GM18867 (cell line): ENCODE measurements at regions not wholly inside any gene's neighbourhood (a gene's known extent, or its start where the extent isn't known, plus 50 kb on each side); places are given as distances from the start of the nearest gene placed in this dataset.

Source experiments
- ATAC-seq: cut with Tn5 transposase; IDR thresholded peaks from one replicate; pipeline ENCODE4 v1.9.1; 2021; ENCODE audit warnings: mild to moderate bottlenecking, moderate library complexity; ENCODE audit not compliant: unreplicated experiment

DNA sequence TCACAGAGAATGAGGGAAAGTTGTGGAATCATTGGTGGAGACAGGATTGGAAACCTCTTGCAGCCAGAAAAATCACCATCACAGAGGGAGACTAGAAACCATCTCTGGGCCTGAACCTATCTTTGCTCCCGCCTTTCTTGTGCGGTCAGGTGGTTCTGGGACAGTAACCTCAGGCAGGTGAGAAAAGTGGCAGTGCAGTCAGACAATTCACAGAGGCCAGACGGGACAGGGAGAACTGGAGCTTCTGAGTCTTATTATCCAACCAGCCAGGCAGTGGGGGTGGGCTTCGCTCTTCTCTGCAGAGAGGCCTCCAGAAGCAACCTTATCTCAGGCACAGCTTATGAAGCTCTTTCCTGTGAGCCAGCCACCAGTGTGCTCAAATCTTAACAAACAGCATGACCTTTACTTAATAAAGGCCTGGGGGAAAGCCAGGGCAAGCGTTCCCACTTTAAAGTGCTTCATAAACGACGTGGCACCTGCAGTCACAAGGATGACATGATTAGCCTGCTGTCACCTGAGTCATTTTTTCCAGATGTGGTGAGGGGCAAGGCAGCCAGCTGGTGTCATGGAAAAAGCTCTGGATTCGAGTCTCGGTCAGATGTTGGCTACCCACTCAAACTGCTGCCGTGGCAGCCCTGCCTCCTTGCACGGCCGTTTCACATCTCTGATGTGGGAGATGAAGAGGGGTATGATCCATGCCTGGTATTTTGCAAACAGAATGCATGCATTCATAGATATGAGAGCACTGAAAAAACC, 109.7 kb downstream of the B3GNT2 start:
- ATAC-seq: no peak

DNA sequence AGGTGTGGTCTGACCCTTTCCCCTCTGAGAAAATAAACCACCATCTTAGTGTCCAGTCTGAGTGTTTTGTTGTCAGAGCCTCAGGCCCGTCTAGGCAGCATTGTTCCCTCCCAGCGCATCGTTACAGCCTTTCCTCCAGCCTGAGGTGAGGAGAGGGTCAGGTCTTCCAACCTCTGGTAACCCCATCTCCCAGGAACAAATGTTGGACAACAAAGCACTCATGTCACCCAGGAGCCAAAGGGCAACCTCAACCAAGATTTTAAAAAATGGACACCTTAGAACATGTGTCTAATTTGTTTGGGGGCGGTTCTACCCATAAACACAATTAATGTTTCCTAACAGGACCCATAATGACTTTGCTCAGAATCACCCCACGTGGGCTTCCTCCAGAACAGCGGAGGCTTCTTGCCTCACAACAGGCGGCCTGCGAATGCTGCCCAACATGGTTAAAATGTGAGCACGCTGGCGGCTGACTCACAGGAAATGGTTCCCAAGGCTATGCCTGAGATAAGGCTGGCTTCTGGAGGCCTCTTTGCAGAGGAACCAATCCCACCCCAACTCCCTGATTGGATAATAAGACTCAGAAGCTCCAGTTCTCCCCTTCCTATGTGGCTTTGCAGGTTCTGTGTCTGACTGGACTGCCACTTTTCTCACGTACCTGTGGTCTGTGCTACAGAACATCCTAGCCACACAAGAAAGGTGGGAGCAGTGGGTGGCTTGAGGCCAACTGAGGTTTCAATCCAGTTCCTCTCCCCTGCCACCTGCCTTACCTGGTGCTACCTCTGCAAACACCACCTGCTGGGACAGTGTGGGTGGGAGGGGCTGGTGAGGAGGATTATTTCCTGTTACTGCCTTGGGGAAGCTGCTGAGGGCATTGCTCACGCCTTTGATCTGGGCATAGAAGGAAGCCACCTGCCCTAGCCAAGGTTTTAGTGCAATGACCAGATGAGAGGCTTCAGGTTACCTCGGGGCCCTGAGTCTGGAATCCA, 108.8 kb downstream of the B3GNT2 start:
- no peak for ATAC-seq

- no peak for ATAC-seq
Observed at GRCh38 chr2:62303788-62304187, 107.9 kb downstream of the B3GNT2 start.

- ATAC-seq: no peak
Observed at GRCh38 chr2:62302631-62303435, 106.9 kb downstream of the B3GNT2 start.

DNA sequence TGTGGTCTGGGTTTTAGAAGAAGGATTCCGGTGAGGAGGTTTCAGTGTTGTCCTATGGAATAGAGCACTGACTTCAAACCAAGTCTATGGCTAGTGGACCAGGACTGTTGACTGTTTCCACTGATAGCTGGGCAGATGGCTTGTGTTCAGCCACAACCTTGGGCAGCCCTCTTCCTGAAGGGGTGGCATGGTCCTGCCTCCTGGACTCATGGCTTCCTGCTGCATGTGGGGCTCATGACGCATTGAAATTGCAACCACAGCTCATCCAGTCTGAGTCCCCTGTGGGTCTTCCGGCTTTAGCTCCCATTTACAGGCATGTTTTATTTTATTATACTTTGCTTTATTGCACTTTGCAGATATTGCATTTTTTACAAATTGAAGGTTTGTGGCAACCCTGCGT, 105.0 kb downstream of the B3GNT2 start:
- no peak for ATAC-seq

- ATAC-seq: no peak
Observed at GRCh38 chr2:62297624-62298010, 101.7 kb downstream of the B3GNT2 start.

DNA sequence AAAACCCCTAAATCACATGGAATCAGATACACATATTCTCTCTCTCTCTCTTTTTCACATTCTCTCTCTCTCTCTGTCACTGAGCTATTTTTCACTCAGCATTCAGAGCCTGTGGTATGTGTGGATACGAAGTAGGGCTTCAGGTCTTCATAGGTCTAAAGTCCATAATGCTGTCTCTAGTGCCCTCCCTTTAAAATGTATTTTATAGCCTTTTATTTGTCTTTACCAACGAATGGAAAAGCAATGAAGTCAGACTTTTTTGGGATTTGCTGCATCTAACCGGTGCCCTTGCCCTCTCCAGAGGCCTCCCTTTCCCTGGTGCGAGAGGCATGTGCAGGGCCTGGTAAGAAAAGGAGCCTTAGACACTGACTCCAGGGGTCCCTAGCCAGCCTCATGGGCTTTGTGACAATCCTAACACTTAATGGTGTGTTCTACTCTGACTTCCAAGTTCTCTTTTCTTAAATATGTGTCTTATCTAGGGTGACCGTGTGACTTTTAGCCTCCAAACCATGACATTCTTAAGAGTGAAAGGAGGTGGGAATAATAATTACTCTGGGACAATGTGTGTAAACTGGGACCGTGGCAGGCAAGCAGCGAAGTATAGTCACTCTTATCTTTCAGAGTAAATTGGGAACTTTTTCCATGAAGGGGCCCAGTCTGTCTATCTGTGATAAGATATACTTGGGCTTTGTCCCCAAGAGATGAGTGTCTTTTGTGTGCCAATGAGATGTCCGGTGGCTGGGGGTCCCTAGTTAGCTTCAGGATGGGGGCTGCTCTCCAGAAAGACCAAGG, 101.1 kb downstream of the B3GNT2 start:
- ATAC-seq: no peak

DNA sequence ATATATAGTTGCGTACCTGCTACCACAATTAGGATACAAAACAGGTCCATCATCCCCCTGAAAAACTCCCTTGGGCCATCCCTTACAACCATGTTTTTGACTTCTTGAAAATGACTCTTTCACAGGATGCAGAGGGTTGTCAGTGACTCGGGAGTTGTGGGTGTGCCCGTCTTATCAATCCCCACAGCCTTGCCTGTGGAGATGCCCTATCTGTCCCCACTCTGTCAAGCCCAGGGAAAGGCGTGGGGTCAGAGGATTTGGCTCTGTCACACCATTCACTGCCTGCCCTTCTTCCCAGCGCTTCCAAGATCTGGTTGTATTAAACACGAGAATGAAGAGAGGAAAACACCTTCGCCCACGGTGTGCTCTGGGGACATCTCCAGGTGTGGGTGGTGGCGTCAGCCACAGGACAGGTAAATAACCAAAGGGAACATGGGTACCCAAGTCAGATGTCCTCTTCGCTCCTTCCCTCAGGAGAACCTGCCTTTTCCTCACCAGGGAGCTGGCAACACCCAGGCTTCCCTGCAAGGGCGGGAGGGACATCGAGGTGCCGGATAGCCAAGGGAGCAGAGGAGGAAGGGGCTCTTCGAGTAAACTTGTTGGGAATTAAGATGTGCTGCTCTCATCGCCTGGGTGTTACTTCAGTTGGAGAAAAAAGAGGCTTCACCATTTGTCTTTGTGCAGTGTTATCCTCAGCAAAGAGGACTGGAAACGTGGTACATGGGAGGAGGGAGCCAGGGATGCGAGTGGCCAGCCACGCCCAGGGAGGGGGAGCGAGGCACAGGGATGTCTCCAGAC, 100.3 kb downstream of the B3GNT2 start:
- no peak for ATAC-seq

DNA sequence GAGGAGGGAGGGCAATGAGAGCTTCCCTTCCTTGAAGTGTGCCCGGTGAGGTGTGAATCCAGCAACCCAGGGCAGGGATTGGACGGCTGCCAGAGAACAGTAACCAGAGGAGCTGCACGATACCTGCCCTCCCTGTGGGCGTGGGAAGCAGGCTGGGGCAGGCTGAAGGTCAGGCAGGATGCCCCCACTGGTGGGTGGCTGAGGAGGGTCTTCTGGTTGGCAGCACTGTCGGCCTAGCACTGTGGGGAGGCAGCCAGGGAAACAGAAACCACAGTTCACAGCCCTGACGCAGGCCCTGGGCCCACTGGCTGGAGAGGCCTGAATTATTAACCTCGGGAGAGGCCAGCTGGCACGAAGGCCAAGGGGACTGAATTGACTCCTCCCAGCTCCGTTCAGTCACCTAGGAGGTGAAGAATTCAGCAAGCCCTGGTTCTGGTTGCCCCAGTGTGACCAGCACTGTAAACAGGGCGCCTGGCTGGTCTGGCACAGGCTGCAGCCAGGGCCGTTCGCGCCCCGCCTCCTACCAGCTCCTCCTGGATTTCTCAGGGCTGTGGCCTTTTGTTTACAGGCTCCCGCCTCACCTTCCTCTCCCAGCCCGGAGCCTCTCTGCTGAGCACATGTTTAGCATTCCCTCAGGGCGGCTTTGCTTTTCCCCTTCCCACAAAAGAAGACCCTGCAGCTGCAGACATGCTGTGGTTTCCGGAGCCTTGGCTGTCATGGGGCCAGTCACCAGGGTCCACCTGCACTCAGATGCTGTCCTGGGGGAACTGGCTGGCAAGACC, 97.8 kb downstream of the B3GNT2 start:
- ATAC-seq: no peak

DNA sequence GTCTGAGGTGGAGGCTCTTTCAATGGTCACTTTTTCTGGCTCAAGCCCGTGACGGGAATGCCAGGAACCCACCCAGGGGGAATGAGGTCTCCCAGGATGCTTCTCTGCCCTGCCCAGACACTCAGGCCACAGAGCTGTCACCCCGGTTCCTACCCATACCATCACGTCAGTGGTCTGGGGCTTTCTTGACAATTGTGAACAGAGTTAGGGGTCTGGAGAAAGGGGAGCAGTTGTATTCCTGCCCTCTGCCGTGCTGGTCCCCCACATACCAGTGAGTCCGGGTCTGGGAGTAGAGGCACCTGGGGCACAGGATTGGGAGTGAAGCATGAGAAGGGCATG, 97.2 kb downstream of the B3GNT2 start:
- ATAC-seq: no peak

GRCh38 chr2:62292190-62292589, 96.3 kb downstream of the B3GNT2 start:
- no peak for ATAC-seq

DNA sequence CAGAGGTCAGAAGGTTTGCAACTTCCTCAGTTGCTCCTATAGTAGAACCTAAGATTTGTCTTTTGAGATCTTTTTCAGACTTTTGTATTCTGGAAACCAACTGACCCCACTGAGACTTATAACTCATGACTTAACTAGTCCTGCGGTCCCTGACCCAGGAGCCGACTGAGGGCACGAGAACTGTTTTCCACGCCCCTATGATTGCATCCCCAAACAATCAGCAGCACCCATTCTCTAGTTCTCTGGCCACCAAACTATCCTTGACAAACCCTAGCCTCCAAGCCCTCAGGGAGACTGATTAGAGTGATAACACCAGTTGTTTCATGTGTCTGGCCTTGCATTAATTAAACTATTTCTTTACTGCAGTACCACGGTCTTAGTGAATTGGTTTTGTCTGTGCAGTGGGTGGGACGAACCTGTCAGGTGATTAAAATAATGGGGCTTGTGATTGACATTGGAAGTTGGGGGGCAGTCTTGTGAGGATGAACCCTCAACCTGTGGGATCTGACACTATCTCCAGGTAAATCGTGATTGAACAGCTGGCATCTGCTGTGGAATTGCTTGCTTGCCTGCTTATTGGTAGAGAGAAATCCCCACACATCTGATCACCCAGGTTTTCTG, 95.7 kb downstream of the B3GNT2 start:
- ATAC-seq: no peak

GRCh38 chr2:62291052-62291451, 95.1 kb downstream of the B3GNT2 start:
- no peak for ATAC-seq

DNA sequence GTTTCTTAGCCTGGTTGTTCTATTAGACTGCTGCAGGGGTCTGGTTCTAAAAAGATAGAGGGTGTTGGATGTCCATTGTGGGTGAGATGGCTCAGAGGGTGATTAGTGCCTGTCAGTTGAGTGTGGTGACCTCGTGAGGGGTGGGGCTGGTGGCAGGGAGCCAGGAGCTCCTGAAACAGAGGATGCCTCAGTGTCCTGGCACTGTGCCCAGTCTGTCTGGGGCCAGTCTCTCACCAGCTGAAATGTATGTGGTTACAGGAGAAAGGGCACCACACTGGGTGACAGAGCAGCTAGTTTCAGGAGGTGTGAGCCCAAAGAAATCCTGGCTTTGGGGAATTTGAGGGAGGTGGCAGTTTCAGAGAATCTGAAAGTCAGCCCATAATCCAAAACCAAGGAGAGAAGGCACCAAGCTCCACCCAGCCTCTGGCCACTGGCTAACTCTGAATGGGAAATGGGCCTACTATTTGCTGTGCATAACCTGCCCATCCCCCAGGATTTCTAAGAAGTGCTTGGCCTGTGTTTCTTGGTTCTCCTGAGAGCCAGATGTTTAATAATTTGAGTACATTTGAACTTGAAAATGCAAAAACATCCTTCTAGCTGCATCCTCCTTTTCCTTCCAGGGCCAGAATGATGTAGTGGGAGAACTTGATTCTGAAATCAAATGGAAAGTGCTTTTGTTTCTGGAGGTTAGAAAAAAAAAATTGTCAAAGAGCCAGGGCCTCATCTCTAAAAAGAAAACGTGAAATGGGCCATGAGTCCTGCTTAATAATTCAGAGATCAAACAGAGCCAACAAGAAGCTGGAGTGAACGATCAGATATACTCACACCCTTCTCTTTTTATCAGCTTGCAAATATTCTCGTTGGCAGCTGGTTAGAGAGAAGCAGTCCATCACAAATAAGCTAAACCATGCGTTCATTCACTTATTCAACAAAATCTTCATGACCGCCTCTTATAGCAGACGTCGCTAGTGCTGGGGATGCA, 92.3 kb downstream of the B3GNT2 start:
- ATAC-seq: peak; percentile 90

GRCh38 chr2:62287282-62287681, 91.4 kb downstream of the B3GNT2 start:
- ATAC-seq: no peak

DNA sequence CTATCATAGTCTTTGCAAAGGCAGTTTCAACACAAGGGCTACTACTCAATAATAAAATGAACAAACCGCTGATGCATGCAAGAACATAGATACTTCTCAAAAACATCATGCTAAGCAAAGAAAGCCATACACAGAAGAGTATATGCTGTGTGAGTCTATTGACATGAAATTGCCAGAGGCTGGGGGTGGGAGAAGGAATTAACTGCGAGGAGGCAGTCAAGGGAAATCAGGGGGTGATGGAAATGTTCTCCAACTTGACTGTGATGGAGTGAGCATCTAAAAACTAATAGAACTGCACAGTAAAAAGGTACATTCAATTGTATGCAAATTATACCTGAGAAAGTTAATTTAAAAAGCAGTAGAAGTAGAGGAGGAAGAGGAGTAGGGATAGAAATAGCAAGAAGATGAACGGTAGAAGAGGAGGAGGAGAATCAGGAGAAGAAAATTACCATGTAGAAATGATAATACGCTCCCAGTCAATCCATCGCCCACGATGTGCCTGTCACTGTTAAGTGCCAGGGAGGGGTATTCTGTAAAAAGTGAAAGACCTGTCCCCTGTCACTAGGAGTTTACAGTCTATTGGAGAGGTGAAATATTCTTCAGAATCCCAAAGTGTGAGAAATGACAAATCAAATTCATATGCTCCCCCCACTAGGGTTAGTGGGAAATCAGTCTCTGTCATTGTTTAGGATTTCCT, 90.3 kb downstream of the B3GNT2 start:
- ATAC-seq: no peak

- ATAC-seq: no peak
Observed at GRCh38 chr2:62284980-62285379, 89.1 kb downstream of the B3GNT2 start.
